ENCODE measurements at regions not wholly inside any gene's neighbourhood (a gene's known extent, or its start where the extent isn't known, plus 50 kb on each side); places are given as distances from the start of the nearest gene placed in this dataset.

DNA sequence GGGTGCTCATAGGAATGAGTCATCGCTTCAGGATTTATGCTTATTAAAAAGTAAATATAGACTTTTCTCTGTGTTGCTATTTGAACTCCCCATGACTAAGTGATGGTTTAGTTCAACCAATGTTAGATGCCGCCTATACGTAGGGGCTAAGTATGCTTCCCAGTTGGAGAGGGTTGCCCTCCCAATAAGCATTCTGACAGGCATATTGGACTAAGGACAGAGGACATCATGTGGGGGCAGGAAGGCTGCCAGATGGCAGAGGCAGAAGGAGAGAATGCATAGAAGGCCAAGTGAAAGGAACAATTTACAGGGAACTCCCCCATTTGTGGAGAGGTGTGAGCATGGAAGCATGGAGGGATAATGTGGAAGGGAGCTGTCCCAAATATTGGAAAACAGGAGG lies 318.4 kb upstream of the OBI1 start:
- Histone ChIP-seq H2BK15ac (ENCODE audit: low read length) (no peak overlapping the region), H2BK20ac (ENCODE audit: low read length) (no peak overlapping the region), H2BK5ac (ENCODE audit: low read depth, low read length) (no peak overlapping the region), H3K27ac (ENCODE audit: low read depth, low read length) (no peak overlapping the region), H3K4ac (replicated peaks; ENCODE audit: insufficient read length, low read depth, low read length) (no peak overlapping the region), H3K14ac (ENCODE audit: insufficient read length) (no peak overlapping the region), H4K8ac (ENCODE audit: extremely low read depth, insufficient read depth, low read length) (no peak overlapping the region), H3K4me2 (ENCODE audit: insufficient read depth in 1 of 2, low read depth in 2 of 2, low read length in 2 of 2) (no peak overlapping the region), H3K9ac (replicated peaks in 1 of 4; ENCODE audit: extremely low read depth in 1 of 4, low read depth in 3 of 4, low read length in 3 of 4) (no peak overlapping the region), H2BK12ac (ENCODE audit: low read depth, low read length) (no peak overlapping the region), H4K5ac (ENCODE audit: insufficient read length, low read depth, low read length) (no peak overlapping the region), H2AFZ (ENCODE audit: low read length) (no peak overlapping the region), H4K91ac (replicated peaks; ENCODE audit: insufficient read length, low read length) (no peak overlapping the region), H3K79me1 (ENCODE audit: low read depth, low read length) (no peaks in the 10 kb centered on the region), H4K20me1 (replicated peaks in 1 of 2; ENCODE audit: control insufficient read depth in 1 of 2, insufficient read depth in 2 of 2, low read length in 2 of 2) (no peaks in the 10 kb centered on the region), H3K79me2 (ENCODE audit: control insufficient read depth in 1 of 2, insufficient read depth in 2 of 2, low read length in 2 of 2) (no peaks in the 10 kb centered on the region), H3K18ac (ENCODE audit: extremely low read depth, low read length) (no peak overlapping the region), H3K56ac (replicated peaks; ENCODE audit: insufficient read length, low read depth, low read length) (no peak overlapping the region), H3K9me3 (ENCODE audit: insufficient read depth in 2 of 2, low read depth in 1 of 2, low read length in 1 of 2) (no peaks in the 10 kb centered on the region), H3K4me3 (ENCODE audit: extremely low read depth in 1 of 4, insufficient read depth in 2 of 4, low read depth in 3 of 4, low read length in 4 of 4) (no peak overlapping the region), H3K23ac (ENCODE audit: insufficient read length) (no peak overlapping the region), H3K4me1 (replicated peaks in 1 of 4; ENCODE audit: control insufficient read depth in 3 of 4, insufficient read depth in 4 of 4, low read length in 3 of 4) (no peaks in the 10 kb centered on the region), H3K23me2 (ENCODE audit: low read depth, low read length) (no peaks in the 10 kb centered on the region), H3K27me3 (replicated peaks in 1 of 4; ENCODE audit: control insufficient read depth in 3 of 4, extremely low read depth in 1 of 4, insufficient read depth in 3 of 4, low read length in 3 of 4) (no peaks in the 10 kb centered on the region), H2BK120ac (replicated peaks; ENCODE audit: low read depth, low read length) (no peak overlapping the region), H2AK5ac (ENCODE audit: low read depth, low read length) (no peak overlapping the region), H3K36me3 (ENCODE audit: control insufficient read depth in 2 of 4, insufficient read depth in 4 of 4, low read length in 3 of 4) (no peaks in the 10 kb centered on the region)
- DNase-seq (ENCODE audit: low read depth in 1 of 2, low spot score in 2 of 2) (no peak), FAIRE-seq (no peak)
- POLR2A ChIA-PET (ENCODE audit: partially characterized antibody): no interaction called here
- TF ChIP-seq HDAC2 (IDR thresholded peaks at IDR 0.05; ENCODE audit: borderline replicate concordance in 1 of 2, low read depth in 2 of 2, low read length in 2 of 2) (no peak), FOSL1 (IDR thresholded peaks at IDR 0.05; ENCODE audit: insufficient read depth, low read depth, low read length) (no peak), POLR2AphosphoS5 (IDR thresholded peaks at IDR 0.05; ENCODE audit: low read depth, low read length) (no peak), ZNF274 (IDR thresholded peaks at IDR 0.05; ENCODE audit: borderline replicate concordance, extremely low read depth, low read length) (no peak), MAFK (IDR thresholded peaks at IDR 0.05; ENCODE audit: low read depth, low read length) (no peak), GTF2F1 (IDR thresholded peaks at IDR 0.05; ENCODE audit: borderline replicate concordance, low read depth, low read length) (no peak), NRF1 (IDR thresholded peaks at IDR 0.05; ENCODE audit: low read depth, low read length) (no peak)
- TF ChIP-seq, protein P1, sequence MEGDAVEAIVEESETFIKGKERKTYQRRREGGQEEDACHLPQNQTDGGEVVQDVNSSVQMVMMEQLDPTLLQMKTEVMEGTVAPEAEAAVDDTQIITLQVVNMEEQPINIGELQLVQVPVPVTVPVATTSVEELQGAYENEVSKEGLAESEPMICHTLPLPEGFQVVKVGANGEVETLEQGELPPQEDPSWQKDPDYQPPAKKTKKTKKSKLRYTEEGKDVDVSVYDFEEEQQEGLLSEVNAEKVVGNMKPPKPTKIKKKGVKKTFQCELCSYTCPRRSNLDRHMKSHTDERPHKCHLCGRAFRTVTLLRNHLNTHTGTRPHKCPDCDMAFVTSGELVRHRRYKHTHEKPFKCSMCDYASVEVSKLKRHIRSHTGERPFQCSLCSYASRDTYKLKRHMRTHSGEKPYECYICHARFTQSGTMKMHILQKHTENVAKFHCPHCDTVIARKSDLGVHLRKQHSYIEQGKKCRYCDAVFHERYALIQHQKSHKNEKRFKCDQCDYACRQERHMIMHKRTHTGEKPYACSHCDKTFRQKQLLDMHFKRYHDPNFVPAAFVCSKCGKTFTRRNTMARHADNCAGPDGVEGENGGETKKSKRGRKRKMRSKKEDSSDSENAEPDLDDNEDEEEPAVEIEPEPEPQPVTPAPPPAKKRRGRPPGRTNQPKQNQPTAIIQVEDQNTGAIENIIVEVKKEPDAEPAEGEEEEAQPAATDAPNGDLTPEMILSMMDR (IDR thresholded peaks at IDR 0.05; ENCODE audit: control extremely low read depth in 1 of 3, insufficient read depth in 1 of 3, low read depth in 1 of 3, low read length in 3 of 3): no peak
- TF ChIP-seq, protein P2, sequence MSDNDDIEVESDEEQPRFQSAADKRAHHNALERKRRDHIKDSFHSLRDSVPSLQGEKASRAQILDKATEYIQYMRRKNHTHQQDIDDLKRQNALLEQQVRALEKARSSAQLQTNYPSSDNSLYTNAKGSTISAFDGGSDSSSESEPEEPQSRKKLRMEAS (IDR thresholded peaks at IDR 0.05): no peak
- WGBS, 2 experiments (ENCODE audit: extremely low coverage in 1 of 2, insufficient coverage in 1 of 2, insufficient read length in 1 of 2, insufficient replicate concordance in 2 of 2, low coverage in 1 of 2, low lambda C conversion rate in 2 of 2, missing lambda C conversion rate in 1 of 2): 91% methylated on average over 3 of the region's 3 CpGs; no CpG with 5 or more reads in 1 of the 2 experiments
- CTCF ChIA-PET (ENCODE audit: partially characterized antibody): interaction anchor here (0.6 to 2.3 kb wide), 12 partner anchors 9 to 835 kb away, joined by 3 to 27 read pairs (median 7); no protein-coding TSS in a partner anchor

All from H1 (cell line).